SK-N-SH treated with all-trans-retinoic acid at 6 μM for 48 hours (cell line): ENCODE measurements at regions not wholly inside any gene's neighbourhood (a gene's known extent, or its start where the extent isn't known, plus 50 kb on each side); places are given as distances from the start of the nearest gene placed in this dataset.

ENCODE experiments used
- ARNTL ChIP-seq: fragments of 450-650 bp; formaldehyde crosslinking; IDR thresholded peaks from 2 replicates; pipeline ENCODE4 v1.5.0; 2020; ENCODE audit warnings: low read depth, mild to moderate bottlenecking, moderate library complexity, borderline replicate concordance
- ESRRG ChIP-seq: fragments of 250-450 bp; sonication (Bioruptor Pico); IDR thresholded peaks from 2 replicates; pipeline ENCODE4 v1.6.1; 2021; ENCODE audit warnings: mild to moderate bottlenecking
- GLIS3 ChIP-seq: fragments of 250-450 bp; sonication (Bioruptor Pico); IDR thresholded peaks from 2 replicates; pipeline ENCODE4 v1.5.0; 2020; ENCODE audit warnings: mild to moderate bottlenecking, moderate library complexity
- OSR1 ChIP-seq: fragments of 250-450 bp; sonication (Bioruptor Pico); IDR thresholded peaks from 2 replicates; pipeline ENCODE4 v1.8.0; 2022; ENCODE audit warnings: moderate library complexity, mild to moderate bottlenecking, inconsistent platforms
- PPARA ChIP-seq: fragments of 250-450 bp; sonication (Bioruptor Pico); IDR thresholded peaks from 2 replicates; pipeline ENCODE4 v1.5.0; 2020; ENCODE audit warnings: mild to moderate bottlenecking, borderline replicate concordance
- RARB ChIP-seq: fragments of 250-450 bp; sonication (Bioruptor Pico); IDR thresholded peaks from 2 replicates; pipeline ENCODE4 v1.8.0; 2021; ENCODE audit warnings: mild to moderate bottlenecking, moderate library complexity
- SNAI2 ChIP-seq: fragments of 250-450 bp; sonication (Bioruptor Pico); IDR thresholded peaks from 2 replicates; pipeline ENCODE4 v1.5.0; 2020; ENCODE audit warnings: mild to moderate bottlenecking, moderate library complexity
- ZFP3 ChIP-seq: fragments of 250-450 bp; sonication (Bioruptor Pico); IDR thresholded peaks from 2 replicates; pipeline ENCODE4 v1.5.0; 2020; ENCODE audit warnings: mild to moderate bottlenecking, moderate library complexity
- ZFP30 ChIP-seq: fragments of 450-650 bp; formaldehyde crosslinking; IDR thresholded peaks from 2 replicates; pipeline ENCODE4 v1.5.0; 2022; ENCODE audit warnings: mild to moderate bottlenecking, moderate library complexity
- ZNF565 ChIP-seq: fragments of 450-650 bp; formaldehyde crosslinking; conservative IDR thresholded peaks from 2 replicates; pipeline ENCODE4 v1.5.0; 2020; ENCODE audit warnings: low read depth, mild to moderate bottlenecking, moderate library complexity
- TF ChIP-seq, protein P1 (sequence below): fragments of 250-450 bp; sonication (Bioruptor Pico); IDR thresholded peaks from 2 replicates; pipeline ENCODE4 v1.8.0; 2020; ENCODE audit warnings: mild to moderate bottlenecking, moderate library complexity, borderline replicate concordance

DNA sequence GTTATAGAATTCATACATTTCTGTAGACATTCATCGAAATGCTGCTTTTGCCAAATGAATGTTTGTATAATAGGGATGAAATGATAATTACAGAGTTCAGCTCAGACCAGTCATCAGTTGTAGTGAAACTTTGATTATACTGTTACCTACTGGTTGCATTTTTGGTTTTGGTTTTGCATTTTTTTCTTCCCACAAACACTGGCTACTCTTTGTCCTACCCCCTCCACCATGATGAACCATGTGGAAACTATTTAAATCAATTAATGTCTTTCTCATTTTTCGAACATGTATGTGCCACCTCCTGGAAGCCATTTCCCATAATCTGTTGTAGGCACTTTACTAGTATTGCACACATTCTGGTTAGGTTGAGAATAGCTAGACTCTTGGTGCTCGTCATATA, 75.3 kb upstream of the MTNR1B start:
- TF ChIP-seq OSR1 (CRISPR knock-in tag) (no peak), ZFP3 (no peak), GLIS3 (CRISPR knock-in tag) (no peak), ARNTL (CRISPR knock-in tag) (no peak), ZFP30 (no peak), ZNF565 (no peak), ESRRG (CRISPR knock-in tag) (no peak), PPARA (CRISPR knock-in tag) (no peak), SNAI2 (CRISPR knock-in tag) (no peak), RARB (no peak)
- TF ChIP-seq, protein P1, sequence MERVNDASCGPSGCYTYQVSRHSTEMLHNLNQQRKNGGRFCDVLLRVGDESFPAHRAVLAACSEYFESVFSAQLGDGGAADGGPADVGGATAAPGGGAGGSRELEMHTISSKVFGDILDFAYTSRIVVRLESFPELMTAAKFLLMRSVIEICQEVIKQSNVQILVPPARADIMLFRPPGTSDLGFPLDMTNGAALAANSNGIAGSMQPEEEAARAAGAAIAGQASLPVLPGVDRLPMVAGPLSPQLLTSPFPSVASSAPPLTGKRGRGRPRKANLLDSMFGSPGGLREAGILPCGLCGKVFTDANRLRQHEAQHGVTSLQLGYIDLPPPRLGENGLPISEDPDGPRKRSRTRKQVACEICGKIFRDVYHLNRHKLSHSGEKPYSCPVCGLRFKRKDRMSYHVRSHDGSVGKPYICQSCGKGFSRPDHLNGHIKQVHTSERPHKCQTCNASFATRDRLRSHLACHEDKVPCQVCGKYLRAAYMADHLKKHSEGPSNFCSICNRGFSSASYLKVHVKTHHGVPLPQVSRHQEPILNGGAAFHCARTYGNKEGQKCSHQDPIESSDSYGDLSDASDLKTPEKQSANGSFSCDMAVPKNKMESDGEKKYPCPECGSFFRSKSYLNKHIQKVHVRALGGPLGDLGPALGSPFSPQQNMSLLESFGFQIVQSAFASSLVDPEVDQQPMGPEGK: no peak
